ENCODE measurements at regions not wholly inside any gene's neighbourhood (a gene's known extent, or its start where the extent isn't known, plus 50 kb on each side); places are given as distances from the start of the nearest gene placed in this dataset.

GRCh38 chr6:145194389-145194788 is 540.9 kb downstream of the EPM2A start:
- no peak for TF ChIP-seq EZH2 (IDR thresholded peaks at IDR 0.05)
- no peak for TF ChIP-seq POLR2AphosphoS5 (IDR thresholded peaks at IDR 0.05; ENCODE audit: borderline replicate concordance, low read depth, low read length)
- TF ChIP-seq FOXP2 (optimal IDR thresholded peaks at IDR 0.05; ENCODE audit: control extremely low read depth, extremely low read length, insufficient read depth) = no peak

Measured in SK-N-MC (cell line).